Putamen (tissue), 1 donor: ENCODE measurements at regions not wholly inside any gene's neighbourhood (a gene's known extent, or its start where the extent isn't known, plus 50 kb on each side); places are given as distances from the start of the nearest gene placed in this dataset.

Experiments used
- DNase-seq: peaks from one replicate; pipeline ENCODE4 v3.0.0-alpha.2; 2016; ENCODE audit warnings: low spot score

DNA sequence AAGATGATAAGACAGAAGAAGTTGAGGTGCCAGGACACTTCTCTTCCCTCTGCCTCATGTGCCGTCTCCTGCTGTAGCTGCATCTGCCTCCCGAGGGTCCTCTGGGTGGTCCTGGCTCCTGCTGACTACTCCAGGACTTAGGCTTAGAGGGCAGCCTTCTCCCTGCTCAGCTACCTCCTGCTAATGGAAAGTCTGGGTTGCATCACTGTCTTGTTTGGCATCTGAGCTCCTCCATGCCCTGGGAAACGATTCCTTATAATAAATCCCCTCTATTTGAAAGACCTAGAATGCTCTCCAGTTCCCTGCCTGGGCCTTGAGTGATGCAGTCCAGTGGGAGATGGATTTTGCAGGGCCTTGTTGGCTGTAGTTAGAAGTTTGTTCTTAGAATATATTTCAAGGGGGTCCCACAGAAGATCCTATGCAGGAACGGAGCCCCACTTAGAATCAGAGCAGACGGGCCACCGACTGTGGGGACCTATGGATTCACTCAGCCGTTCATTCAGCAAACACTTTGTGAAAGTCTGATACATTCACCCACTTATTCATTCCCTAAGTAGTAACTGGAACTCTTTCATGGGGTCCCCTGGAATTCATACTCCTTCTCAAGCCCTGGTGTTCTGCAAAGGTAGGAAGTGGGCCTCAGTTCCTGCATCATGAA is 269.8 kb upstream of the HDAC4 start:
- no peak for DNase-seq

DNA sequence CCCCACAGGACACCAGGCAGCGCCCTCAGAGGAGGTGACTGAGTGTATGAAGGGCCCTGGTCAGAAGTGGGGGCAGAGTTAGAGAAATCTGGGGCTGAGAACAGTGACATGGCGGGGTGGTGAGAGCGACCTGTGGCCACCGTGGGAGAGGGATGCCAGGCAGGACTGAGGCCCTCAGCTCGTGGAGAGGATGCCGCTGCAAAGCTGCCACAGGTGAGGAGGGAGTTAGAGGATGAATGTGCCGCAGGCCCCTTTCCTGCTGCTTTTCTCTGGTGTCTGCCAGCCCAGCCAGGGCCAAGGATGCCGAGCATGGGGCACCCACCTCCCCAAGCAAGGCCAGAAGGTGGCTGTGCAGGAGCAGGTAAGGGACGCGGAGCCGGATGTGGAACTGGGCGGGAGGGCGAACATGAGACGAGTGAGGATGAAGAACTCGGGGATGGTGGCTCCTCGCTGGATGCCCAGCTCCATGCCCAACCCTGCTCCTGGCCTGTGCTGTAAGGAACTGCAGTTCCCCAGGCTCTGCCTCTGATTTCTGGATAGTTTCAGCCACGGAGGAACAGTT is 269.2 kb upstream of the HDAC4 start:
- DNase-seq, result no peak

DNA sequence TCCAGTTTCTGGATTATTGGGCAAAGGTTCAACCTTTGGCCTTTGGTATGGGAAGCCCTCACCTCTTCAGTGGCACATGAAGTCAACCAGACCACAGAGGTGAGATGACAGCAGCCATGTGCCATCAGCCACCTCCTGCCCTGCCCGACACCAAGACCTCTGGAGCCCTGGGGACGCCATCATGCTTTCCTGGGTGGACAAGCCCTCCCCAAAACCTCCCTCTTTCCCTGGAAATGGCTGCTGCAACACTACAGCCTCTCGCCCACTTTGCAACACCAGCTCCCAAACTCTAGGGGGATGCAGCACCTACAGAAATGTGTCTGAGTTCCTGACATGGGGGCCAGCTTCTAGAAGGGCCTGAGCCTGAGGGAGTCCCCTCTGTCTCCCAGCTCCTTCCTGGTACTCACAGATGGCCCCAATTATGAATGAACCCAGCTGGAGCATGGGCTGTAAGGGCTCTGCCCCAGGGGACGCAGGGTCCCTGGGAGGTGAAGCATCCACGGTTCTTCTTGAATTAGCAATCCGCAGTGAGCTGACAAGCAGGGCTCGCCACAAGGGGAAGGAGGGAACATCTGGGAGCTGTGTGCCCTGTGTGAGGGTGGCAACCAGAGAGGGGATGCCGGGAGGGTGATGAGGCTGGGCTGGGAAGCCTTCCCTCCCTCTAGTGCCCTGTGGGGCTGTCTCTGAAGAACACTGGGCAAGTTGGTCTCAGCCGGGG is 268.5 kb upstream of the HDAC4 start:
- DNase-seq, result no peak

DNA sequence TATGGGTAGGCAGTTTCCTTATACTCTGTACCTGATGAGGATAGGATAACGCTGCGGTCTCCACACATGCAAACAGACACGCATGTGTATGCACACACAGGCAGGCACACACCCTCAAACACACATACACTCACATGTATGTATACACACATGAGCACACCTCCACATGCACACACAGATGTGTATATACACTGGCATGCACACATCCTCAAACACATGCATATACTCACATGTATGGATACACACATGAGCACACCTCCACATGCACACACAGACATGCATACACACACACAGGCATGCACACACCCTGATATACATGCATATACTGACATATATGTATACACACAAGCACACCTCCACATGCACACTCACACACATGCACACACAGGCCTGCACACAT is 267.8 kb upstream of the HDAC4 start:
- DNase-seq, result no peak

DNA sequence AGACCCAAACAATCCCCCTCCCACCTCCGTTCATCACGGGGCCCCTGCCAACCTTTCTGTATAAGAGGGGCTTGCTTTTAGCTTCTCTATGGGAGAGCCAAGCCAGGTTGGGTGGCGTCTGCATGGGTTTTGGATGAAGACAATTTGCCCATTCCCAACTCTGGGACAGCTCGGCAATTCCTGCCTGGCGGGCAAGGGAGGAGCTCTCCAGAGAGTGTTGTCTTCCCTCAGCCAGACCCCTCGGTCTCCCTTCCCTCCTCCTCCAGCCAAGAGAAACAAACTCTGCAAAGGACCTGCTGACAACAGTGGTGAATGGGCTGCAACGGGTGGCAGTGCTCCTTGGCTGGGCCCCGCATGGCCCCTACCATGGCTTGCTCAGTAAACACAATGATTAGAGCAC is 267.2 kb upstream of the HDAC4 start:
- DNase-seq, result no peak

DNA sequence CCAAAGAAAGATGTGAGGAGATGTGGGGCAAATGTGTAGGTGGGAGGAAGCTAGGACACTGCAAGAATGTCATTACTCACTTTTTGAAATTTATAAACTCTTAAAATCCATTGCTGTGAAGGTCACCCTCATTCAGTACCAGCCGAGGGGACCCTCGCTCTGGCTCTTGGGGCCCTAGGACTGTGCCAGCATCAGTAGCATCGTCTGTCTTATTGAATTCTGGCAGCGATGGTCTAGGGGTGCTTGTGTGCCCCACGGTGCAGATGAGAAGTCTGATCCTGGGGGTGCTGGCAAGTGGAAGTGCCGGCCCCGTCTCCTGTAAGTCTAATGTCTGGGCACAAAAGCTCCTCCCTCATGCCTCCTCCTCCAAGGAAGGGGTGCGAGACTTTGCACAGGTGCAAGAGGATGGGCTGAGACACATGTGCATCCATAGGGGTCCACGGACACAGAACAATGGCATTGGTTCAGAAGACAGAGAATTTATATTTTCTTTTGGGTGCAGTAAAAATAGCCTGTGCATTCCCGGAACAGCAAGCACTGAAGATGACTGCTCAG is 266.7 kb upstream of the HDAC4 start:
- DNase-seq, result no peak

DNA sequence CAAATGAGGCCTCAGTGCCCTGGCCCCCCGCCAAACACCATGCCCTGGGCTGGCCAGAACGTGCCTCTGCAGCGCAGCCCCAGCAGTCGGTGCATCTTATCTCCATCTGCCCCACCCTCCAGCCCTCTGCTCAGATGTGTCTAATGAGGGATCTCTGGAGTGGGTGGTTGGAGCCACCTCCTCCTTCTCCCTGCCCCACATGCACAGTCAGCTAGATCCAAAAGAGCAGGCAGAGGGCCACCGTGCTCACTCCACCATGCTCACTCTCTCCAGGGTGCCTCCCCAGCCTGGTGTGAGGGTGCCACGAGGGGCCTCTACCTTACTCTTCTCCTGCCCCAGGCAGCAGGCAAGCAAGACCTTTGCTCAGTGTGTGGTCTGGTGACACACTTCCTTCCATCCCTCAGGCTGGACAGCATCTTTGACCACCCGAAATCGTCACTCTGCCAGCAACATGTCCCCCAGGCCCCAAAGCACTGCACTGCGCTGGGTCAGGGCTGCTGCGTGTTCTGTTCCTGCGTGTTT is 266.1 kb upstream of the HDAC4 start:
- DNase-seq, result no peak

DNA sequence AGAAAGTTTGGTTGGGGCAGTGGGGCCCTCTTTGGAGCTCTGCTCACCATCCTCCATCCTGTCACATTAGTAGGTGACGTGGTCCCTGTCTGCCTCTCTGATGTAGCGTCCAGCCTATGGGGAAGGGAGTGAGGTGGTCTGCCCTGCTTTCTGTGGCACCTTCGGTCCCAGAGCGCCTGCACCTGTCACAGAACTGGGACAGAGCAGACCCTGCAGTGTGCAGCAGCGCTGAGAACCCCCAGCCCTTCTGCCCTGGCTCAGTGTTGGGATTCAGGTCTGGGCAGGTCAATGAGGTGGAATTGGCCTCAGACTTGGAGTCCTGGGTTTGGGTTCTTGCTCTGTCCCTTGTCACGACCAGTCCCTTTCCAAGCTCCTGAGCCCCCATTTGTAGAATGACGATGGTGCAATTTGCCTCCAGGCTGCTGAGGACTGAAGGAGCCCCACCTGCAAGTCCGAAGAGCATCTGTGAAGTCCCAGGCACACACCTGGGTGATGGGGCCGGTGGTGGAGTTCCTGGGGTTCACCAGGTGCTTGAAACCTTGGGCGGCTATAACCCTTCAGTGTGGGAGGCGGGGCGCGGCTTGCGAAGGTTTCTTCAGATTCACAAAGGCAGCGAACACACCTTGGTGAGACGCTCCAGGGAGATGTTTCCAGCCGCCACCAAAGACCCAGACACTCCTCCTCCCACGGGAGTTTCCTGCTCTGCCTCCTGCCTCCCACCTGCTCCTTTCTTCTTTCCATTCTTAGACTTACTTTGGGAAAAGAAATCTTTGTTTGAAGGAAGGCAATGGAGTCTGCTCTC is 265.4 kb upstream of the HDAC4 start:
- peak; percentile 31 for DNase-seq

DNA sequence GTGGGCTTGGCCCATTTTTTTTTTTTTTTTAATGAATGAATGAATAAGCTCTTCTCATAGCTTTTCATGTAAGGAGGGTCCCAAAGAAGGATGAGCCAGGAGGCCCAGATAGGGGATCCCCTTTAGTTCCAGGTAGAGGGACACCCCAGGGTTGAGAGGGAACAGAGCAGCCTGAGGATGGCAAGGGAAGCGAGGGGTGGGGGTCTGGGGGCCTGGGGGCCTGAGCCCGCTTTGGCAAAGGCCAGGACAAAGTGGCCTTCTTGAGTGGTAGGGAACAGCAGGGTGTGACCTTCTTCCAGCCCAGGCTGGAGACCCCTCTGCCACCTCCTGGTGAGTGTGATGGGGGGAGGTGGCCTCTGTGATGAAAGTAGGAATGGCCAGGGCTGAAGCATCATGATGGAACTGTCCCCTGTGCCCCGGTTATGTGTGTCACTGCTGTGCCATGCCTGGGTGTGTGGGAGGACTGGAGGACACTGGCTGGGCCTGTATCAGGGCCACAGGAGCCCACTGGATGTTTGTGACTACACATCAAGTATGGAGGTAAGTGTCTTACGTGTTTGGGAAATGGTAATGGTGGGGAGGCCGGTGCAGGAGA is 263.5 kb upstream of the HDAC4 start:
- no peak for DNase-seq

DNA sequence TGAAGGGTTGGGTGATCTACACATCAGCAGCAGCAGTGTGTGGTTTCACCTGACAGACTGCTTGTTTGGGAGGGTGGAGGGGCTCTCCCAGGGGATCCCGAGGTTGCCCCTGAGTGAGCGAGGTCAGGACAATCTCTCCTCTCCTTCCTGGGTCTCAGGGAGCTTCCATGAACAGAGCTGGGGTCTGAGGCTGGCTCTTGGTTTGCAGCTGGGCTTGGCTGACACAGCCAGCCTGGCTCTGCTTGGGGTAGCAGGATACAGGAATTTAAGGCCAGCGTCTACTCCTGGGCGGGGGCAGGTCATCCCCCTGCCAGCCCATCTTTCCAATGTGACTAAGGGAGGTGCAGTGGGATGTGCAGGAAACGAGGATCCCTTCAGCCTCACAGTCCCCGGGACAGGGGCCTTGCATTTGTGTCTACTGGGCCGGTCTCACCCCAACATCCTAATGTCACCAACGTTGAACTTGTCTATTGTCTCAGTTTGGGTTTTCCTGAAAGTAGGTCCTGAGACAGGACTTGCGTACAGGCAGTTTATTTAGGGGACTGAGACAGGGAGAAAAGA is 262.6 kb upstream of the HDAC4 start:
- DNase-seq, result no peak

DNA sequence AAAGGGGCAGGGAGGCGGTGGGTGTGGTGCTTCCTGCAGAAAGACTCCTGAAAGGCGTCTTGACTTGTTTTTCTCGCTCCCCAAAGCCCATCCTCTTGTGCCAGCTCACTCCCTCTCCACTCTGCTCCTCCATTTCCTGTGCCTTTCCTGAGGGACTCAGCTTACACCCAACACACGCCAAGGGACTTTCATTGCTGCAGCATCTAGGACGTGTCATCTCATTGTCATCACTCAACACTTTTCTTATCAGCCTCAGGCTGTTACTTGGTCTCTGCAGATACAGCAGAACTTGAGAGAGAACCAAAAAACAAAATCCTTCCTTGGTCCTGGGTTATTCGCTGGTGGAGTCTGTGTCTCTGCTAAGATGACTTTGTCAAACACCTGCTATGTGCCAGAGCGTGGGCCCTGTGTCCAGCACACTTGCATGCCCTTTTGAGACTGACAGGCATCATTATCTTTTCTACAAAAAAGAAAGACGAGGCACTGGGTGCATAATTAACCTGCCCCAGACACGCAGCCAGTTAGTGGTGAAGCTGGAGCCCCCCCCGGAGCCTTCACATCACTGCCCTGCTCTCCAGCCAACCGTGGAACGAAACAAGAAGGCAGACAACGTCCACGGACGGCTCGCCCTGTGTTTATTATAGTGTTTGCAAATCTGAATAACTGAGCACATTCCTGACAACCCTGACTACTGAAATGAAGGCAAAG is 261.7 kb upstream of the HDAC4 start:
- DNase-seq, result no peak

DNA sequence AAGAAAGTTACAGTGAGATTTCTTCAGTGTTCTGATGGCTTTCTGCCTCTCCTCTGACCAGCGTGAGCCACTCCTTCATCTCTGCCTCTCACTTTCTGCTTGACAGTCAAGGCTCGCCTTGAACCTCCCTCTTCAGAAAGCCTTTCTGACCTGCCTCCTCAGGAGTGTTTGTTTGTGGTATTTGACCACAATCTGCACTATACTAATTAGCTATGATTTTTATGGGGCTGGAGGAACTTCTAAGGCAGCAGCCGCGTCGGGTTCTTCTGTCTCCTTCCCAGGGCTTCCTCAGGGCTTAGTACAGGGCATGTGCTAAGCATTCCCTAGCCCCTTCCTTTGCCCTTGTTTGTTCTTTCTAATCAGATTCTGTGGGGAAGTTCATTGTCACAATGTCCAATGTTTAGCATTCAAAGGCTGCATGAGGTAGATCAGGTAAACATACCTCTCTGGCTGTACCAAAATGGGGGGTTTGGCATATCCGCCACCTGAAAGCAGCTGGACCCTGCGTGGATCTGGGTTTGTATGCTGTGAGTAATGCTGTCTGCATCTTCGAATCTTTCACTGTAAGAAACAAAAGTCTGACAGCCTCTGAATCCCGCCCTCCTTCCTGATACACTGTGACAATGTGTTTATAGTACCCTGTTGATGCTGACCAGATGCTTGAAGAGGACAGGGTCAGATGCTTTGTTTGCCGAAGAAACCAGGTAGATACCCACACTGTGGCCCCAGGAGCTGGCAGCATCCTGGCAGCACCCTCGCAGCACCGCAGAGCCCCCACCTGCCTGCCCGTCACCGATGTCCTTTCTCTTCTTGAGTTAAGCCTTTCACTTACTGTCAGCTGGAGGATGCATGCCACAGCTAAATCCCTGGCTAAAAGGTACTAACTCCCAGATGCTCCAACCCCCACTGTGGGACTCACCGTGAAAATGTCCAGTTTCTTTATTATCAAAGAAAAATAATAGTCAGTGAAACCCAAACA is 260.8 kb upstream of the HDAC4 start:
- no peak for DNase-seq

DNA sequence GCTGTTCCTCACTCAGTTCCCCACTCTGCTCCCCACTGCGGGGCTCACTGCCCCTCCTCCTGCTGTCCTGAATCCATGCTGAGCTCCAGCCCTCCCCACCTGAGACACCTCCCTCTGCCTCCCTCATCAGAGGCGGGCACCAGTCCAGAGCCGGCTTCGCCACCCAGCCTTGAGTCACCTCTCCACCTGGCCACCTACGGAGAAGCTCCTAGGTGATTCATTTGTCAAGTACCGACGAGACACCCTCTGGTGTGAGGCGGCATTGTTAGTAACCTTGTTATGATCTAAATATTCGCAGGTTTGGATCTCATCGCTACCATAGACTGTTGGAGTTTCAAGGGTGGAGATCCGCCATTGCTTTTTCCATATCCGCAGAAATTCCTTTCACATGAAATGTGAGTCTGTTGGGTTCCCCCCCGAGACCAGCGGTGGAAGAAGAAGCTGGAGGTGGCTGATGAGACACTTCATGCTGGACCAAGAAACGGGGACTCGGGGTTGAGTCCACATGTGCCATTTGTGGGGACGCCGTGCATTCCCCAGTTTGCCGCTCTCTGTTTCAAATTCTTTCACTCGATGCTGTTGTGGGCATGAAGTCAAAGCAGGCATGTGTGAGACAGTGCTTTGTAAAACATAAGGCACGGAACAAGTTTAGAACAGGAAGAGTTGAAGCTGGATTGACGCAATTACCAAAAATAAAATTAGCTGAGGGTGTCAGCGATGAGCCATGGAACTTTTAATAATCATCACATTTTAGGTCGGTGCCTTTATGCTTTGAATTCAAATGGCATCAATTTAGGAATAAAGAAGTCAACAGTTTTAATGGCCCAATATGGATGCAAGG is 259.8 kb upstream of the HDAC4 start:
- DNase-seq, result peak; percentile 30

DNA sequence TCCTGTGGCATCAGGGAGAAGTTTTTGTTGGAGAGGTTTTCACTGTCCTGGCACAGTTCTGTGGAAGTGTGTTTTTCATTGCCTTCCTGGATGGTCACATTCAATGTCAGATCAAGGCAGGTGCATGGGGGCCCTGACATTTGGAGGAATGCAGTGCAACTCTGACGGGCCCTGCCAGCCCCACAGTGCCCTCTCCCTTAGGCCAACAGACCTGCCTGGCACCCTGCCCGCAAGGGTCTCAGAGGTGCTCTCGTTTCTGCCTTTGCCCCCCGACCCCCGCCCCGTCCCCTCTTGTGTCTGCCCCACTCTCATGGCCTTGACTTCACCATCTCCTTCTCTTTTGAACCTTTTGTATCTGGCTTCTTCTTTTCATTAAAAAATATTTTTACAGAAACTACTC is 257.2 kb upstream of the HDAC4 start:
- DNase-seq, result no peak

DNA sequence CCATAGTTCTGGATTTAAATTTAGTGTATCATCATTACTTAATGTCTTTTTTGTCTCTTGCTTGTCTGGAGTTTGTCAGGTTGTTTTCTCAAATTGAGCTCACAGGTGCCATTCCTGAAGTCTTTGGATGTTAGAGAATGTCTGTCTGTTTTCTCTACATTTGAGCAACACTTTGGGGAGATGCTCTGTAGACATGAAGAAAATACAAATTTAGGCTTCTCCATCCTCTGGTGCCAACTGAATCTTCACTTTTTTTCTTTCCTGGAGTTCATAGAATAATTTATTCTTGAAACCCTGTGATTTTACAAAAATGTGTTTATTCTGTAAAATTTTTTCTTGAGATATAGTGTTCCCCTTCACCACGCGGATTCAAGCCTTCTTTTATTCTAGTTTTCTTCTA is 256.4 kb upstream of the HDAC4 start:
- DNase-seq, result no peak

DNA sequence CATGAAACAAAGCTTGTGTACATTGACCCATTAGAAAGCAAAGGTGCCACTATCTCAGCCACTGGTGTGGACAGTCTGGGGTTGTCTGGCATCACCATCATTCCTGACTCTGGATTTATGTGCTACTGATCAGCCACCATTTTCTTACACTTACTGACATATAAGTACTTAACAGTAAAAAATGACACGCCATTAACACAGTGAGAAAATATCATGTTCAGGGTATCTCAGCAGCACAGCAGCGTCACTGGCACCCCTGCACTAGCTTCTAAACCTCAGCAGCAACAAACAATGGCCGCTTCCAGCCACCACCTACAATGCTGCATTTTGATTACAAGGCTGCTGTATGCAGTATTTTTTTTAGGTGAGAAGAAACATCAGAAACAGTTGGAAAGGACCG is 253.4 kb upstream of the HDAC4 start:
- no peak for DNase-seq

DNA sequence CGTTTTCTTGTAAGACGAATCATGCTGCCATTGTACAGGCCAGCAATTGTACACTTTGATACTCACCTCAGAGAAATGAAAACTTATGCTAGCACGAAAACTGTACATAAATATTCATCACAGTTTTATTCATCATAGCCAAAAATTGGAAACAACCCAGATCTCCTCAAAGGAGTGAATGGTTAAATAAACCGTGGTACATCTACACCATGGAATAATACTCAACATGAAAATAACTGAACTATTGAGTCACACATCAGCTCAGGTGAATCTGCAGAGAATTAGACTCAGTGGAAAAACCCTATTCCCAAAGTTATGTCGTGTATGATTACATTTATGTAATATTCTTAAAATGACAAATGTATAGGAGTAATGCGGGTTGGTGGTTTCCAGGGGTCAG is 251.0 kb upstream of the HDAC4 start:
- no peak for DNase-seq

DNA sequence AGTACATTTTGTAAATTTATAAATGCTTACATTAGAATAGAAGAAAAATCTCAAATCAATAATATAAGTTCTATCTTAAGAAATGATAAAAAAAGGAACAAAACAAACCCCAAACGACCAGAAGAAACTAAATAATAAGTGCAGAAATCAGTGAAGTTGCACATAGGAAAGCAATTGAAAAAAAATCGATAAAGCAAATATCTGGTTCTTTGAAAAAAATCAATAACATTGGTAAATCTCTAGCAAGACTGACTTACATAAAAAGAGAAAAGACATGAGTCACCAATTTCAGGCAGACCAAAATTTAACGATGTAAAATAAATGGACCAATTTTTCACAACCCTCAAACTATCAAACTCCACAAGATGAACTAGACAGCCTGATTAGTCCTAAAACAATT is 249.9 kb upstream of the HDAC4 start:
- no peak for DNase-seq

DNA sequence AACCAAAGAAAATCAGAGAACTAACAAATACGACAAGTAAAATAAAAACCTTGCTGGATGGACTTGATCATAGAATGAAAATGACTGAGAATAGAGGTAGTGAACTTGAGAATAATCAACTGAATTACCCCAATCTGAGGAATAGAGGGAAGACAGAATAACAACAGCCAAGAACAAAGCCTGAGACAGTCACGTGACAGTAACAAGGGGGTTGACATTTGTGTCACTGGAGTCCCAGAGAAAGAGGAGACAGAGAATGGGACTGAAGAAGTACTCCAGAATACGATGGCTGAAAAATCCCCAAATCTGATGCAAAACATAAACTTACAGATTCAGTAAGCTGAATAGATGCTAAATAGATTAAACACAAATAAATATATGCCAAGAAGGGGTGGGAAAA is 248.5 kb upstream of the HDAC4 start:
- DNase-seq, result no peak
